ENCODE measurements at regions not wholly inside any gene's neighbourhood (a gene's known extent, or its start where the extent isn't known, plus 50 kb on each side); places are given as distances from the start of the nearest gene placed in this dataset.

DNA sequence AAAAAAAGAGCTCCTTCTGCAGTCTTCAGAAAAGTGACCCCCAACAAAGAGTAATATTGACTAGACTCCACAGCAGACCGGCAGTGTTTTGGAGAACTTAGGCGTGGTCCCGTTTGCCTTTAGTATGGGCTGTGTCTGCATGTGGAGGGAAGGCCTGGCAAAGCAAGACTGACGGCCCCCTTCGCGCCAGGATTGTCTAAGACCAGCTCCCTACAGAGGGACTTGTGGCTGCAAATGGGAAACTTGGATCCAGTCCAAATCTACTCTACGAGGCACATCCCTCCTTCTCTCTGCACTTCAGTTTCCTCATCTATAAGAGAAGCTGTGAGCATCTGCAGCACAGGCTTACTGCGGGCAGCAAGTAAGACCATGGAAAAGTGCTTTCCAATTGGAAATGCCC lies 350.0 kb downstream of the ZNF536 start:
- DNase-seq = no peak

DNA sequence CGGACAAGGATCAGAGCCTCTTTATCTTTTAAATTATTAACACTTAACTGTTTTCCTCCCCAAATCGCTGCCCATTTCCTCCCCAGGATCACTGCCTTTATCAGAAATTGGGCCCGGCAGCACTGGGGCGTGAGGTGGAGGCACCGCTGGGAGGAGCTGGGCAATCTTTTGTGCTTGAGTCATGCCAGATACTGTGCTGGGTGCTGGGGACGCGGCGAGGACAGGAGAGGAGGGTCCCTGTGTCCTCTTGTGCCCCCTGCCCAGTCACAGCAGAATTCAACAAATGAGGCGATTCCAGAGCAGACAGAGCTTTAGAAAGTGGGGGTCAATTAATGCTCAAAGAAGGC lies 347.8 kb downstream of the ZNF536 start:
- peak; percentile 9 for DNase-seq

DNA sequence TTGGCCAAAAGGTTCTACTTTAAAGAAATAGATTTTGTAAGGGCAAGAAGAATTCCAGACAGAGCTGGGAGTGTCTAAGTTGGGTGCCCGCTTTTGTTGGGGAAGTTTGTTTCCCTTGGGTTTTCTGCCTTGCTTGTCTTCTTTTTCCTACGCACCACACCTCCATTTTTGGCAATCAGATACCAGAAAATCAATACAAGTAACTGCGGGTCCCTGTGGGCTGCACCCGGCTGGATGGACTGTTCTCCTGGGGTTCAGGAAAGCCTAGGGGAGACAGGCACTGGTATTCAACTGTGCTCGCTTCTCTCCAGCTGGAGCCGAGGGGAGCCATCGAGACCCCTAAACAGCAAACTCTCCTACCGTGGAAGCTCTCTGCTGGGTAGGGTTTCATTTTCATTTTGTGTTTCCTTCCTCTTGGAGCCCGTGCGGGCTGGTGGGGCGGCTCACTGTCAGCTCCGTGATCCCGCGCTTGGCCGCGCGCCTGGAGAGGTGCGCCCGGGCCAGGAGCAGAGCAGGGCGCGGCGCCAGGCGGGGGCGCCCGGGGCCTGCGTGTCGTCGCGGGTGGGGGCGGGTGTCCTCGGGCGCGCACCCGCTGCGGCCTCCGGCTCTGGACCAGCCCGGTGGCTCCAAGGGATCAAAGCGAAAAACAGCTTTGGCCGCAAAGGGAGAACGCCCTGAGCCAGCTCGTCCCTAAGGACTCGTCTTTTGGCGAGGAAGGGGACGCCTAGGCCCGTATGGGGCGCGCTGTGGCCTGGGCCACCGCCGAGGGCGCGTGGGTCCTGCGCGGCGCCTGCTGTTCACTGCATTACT lies 347.2 kb downstream of the ZNF536 start:
- DNase-seq = peak; percentile 9

DNA sequence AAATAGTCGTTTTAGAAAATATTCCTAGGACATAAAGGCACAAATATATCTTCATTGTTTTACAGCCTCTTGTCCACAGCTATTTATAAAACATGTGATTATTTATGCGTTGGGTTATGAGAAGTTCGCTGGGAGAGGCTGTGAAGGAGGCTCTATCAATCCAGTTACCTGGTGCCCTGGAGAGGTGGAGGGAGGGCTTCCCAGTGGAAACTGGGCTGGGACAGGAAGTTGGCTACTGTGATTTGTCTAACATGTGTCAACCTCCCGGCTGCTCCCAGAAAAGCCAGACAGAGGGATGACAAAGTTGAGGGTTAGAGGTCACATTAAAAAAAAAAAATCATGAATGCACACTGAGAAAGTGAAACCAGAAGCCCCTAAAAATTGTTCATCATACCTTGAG lies 346.5 kb downstream of the ZNF536 start:
- no peak for DNase-seq

DNA sequence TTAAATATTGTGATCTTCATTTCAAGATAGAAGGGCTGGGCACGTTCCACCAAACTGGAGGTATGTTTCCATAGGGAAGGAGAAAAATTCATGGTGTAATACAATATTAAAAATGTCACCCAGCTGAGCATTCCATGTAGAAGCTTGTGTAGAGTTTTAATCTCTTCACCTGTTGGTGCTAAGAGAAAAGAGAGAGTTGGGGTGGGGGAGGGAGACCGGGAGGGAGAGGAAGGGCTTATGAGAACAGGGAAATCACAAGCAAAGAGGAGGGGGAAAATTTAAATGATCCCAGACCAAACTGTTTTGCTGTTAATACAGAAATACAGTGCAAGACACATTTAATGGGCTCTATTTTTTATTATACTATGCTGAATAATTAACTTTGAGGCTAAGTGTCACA lies 345.8 kb downstream of the ZNF536 start:
- no peak for DNase-seq

DNA sequence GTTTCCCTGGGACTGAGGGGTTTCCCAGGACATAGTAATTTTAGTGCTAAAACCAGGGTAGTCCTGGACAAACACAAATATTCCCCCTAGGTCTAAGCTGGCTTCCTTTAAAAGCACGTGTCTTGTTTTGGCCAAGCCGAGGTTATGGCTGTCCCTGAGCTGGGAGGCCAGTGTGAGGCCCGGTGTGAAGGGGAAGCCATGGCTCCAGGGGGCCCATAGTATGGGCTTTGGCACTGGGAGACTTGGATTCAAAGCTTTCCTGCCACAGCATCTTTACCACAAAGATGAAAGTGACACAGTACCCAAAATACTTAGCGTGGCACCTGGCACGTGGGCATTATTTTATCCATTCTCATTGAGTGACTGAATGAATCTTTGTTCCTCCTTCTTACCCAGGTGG lies 345.2 kb downstream of the ZNF536 start:
- no peak for DNase-seq

DNA sequence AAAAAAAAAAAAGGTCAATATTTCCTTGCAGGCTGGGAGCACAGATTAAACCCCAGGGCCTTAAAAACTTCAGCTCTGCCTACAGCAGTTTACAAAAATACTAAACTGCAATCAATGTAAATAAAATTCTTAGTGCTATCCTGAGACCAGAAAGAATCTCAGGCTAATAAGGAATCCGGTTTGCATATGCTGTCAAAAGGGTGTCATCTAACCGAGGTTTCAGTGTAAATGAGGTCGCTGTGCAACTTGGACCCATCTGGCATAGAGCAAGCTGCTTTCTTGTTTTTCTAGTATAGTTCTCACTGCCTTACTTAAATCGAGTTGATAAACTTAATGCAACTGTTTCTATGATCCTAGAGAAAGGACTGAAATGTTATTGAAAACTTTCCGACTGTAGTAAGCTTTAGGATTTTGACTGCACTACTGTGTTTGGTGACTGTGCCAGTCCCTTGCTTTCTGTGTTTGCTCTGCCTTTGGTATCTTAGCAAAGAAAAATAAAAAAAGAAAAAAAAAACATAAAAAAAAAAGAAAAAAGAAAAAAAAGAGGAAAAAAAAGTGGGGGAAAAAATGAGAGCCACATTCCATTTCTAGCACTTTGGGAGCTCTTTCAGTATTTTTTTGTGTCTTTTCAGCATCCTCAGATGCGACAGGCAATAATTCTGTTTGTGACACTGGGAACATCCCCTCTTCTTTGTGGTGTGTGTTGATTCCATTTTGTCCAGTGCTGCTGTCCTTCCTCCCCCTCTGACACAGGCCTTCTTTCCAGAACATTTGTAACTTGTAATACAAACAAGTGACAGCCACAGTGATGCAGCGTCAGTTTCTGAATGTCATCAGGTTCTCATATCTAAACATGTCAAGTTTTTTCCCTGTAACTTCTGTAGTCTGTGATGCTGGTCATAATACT lies 340.5 kb downstream of the ZNF536 start:
- DNase-seq = no peak

DNA sequence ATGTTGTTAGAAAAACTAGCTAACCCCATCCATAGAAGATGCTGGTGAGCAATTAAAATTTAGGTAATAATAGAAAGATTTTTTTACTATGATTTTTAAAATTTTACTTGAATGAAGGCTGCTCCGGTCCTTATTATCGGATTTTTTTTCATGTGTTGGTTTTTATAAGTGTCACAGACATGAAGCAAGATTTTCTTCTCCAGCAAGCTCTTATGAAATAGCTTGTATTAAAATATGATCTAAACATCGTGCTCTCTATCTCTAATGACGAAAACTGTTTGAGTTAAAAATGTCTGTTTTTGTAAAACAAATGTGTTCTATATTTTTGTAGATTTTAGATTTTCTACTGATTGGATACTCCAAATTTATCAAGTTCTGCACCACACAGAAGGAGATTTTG lies 339.6 kb downstream of the ZNF536 start:
- DNase-seq = no peak

DNA sequence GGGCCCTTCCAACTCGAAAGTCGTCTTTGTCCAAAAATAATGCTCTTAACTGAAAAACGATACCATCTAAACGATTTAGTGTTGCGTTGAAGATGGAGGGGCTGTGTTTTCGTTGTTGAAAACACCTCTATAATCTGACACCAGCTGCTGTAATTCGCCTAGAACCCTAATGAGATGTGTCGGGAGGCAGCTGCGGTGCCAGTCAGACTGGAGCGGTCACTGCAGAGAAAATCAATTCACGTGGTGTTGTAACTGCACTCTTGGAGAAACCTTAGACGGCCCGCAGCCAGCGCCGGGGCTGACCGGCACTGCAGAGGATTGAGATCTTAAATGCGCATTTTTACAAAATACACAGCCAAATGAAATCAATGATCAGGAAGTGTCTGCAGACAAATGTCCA lies 339.1 kb downstream of the ZNF536 start:
- DNase-seq = no peak

DNA sequence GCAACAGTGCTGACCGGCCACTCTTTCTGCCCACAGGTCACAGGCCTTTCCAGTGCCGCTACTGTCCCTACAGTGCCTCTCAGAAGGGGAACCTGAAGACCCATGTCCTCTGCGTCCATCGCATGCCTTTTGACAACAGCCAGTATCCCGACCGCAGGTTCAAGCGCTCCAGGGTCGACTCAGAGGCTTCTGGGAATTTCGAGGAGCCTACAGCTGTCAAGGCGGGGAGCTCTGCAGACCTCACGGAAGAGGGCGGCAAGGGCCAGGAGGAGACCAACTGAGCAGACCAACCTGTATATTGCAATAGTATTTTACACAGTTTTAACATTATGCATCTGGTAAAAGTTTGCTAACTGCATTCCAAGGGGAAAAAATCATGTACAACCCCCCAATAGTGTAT lies 338.5 kb downstream of the ZNF536 start:
- DNase-seq = no peak

DNA sequence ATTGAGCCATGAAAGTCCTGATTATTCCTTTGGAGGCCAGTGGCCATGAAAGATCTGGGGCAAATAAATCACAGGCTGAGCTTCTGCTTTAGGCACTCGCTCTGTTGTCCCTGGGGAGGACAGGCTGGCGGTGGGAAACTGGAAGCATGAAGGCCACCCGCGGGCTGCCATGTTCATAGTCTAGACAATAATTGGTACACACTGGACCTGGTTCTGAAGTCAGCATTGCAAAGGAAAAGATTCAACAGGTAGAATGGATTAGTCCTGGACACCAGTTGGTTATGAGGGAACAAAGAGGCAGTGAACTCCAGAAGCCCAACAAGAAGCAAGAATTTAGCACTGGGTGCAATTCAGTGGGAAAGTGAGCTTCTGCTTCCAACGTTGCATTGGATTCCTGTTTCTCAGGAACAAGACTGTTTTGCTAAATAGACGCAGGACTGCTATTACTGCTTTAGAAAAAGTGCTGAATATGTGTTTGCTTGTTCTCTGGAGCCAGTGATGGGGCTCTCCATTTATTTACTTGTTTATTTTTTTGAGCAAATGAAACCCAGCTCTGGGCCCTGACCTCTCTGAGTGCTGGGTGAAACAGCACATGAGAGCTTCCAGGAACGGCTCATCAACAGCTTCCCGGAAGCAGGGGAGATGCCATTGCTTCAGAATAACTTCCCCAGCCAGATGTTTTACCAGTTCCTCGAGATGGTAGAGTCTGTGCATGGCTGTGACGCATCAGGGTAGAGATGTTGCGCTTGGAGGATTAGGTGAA lies 336.4 kb downstream of the ZNF536 start:
- DNase-seq = no peak

DNA sequence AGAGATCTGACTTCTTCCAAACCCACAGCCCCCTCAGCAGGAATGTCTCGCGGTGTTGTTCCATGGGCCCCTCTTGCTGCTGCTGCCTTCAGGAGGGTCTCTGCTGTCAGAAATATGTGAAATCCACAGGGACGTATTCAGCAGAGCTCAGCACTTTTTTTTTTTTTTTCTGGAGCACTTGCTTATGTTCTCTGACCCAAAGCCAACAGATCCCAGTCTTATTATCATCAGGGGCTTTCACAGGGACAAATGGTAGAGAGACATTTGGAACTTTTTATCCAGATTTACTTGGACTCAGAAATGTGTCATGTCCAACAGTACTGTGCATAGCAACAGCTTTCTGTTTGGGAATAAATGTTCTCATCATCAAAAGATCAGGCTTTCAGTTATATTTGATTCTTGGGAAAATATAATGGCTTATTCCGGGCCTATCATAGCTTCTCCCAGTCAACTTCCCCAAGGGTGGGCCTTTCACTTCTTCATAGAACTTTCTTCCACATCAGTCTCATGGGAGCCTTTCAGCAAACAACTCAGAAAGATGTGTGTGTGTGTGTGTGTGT lies 332.7 kb downstream of the ZNF536 start:
- no peak for DNase-seq

DNA sequence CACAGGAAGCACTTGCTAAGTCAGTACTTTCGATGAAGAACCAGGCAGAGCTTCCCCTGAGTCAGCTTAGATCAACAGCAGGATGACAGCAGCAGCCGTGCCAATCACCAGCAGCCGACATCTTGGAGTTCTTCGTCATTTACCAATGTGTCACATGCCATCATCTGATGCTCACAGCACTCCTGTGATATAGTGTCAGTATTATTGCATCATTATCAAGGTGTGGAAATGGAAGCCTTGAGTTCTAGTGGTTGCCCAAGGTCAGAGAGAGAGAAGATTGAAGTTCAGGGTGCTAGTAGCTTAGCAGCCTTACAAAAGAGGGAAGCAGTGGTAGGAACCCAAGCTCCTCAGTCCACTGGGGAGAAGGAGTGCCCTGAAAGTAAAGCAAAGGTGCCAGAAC lies 331.5 kb downstream of the ZNF536 start:
- DNase-seq = no peak

DNA sequence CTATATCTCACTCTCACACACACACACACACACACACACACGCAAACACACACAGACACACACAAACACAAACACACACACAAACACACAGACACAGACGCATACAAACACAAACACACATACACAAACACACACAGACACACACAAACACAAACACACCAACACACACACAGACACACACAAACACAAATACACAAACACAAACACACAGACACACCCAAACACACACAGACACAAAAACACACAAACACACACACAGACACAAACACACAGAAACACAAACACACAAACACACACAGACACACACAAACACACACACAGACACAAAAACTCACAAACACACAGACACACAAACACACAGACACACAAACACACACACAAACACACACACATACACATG lies 329.0 kb downstream of the ZNF536 start:
- no peak for DNase-seq

DNA sequence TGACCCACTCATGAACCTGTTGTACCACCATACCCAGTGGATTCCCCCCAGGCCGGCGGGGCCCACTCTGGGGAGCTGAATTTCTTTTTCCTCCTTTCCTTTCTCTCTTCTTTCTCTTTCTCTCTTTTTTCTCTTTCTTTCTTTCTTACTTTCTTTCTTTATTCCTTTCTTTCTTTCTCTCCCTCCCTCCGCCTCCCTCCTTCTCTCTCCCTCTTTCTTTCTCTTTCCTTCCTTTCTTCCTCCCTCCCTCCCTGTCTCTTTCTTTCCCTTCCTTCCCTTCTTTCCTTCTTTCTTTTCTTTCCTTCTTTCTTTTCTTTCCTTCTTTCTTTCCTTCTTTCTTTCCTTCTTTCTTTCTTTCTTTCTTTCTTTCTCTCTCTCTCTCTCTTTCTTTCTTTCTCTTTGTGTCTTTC lies 327.7 kb downstream of the ZNF536 start:
- DNase-seq = no peak

DNA sequence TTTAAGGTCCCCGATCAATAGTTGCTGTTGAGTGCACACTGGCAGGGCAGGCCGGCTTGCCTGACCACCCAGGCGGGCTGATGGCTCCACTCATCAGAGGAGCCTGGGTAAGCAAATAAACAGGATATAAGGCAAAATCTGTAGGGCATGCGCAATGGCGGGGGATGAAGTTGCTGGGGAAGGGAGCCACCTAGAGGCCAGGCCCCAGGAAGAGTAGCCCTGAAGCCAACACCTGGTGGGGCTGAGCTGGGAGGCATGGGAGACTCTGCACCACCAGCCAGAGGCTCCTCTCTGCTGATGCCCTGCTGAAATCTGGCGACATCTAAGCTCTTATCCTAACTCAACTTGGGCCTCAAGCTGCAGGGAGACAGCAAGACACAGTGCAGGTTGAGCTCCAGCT lies 324.3 kb downstream of the ZNF536 start:
- peak; percentile 35 for DNase-seq

DNA sequence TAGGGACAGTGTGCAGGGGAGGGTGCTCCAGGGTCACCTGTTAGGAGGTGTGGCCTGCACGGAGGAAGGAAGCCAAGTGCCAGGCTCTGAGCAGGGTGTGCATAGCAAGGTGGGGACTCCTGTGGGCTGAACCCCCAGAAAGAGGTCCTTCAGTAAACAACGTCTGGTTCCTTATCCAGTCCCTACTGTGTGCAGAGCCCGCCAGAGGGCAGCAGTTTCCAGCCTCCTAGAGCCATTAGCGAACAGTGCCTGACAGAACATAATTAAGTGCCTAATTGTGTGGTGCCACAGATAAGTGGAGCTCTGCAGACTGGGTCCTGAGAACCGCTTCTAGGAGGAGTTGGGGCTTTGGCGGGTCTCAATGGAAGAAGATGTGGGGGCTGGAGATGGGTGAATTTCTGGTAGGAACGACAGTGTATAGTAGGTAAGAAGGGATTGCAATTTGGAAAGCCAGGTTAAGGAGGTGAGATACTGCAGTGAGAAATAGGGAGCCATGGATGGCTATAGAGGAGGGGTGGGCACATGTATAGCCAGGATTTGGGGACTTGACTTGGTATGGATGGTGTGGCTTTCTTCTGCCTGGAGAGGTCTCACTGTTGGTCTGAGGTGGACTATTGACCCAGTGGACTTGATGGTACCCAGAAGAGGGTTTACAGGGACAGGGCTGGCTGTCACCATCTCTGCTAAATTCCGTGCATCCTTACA lies 323.1 kb downstream of the ZNF536 start:
- DNase-seq = no peak

DNA sequence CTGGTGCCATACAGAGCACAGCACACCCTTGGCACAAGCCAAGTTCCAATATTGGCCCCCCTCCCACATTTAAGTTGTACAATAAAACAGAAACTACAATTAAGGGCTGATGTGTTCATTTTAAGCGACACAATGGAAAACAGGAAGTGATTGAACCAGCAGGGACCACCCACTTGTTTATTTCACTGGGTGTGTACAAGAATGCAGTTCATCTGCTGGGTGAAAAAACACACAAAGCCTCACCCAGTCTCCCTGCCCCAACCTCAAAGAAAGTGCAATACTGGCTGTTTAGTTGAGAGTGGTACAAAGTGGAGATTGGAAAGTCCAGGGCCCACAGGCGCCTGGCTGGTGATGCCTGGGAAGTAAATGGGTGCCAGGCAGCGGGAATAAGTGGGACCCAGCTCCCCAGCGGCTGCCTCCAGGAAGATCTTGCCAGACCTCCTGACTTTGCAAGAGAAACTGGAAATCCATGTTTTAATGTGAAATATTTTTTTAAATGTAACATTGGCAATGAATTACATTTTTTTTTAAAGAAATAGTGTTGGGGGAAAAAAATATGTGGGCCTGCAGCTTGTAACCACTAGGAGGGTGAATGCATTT lies 322.1 kb downstream of the ZNF536 start:
- no peak for DNase-seq

DNA sequence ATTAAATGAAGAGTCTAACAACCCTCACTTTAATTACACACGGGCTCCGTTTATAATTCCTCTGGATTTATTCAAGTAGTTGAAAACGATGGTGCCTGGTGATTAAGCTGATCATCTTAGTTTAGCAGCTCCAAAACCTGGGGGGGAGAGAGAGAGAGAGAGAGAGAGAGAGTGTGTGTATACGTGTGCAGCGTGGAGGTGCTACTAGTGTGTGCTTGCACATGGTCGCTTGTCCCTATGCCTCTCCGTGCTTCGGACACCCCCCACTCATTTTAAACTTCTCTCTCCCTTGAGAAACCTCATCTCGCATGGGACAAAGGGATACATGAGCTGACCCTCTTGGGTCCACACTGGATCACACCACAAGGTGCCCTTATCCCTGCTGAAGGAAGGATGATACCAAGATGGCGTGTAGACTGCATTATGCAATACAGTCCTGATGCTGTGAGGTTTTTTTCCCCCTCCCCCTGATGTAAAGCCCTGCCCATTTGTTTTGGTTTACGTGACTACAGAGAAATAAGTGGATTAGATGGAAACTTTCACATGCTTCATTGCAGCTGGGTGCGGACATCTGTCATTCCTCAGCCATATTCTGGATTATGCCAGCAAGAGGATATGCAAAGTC lies 320.8 kb downstream of the ZNF536 start:
- DNase-seq = no peak

DNA sequence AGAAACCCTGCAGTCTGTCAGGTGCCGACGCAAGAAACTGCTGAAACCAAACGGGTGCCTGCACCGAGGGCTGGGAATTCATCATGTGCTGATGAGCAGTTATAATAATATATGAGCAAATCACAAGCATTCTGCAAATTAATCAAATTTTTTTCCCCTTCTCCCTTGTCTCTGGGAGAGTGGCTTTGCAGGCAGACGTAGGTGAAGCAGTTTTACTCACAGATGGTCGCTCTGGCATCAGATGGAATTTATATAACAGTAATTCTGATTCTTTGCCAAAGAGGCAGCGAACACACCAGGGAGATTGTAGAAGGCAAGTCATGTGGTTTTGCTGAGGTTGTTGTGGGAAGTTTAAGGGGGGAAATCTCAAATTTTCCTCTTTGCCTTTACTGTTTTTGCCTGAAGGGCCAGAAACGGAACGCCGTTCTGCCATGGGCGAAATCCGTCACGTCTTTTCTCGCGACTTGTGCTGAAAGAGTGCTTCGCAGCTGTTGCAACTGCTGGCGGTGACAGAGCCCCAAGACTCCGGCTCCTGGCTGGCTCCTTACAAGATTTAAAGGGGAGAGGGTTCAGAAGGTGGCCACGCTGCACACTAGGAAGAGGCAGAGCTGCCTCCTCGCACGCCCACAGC lies 320.1 kb downstream of the ZNF536 start:
- no peak for DNase-seq

DNA sequence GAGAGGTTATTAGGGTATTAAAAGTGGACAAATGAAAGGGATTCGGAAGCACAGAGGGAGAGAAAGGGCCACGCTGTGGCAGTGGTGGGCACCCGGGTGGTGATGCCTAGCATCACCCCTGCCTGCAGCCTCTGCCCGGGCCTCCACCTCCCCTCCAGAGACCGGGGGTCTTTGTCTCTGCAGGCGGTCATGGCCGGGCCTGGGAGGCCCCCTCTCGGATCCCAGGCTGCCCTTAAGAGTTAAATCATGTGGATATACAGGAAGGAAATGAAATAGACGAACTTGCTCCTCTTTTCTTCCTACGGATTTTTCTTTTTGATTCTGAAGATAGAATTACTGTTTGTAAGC lies 319.6 kb downstream of the ZNF536 start:
- DNase-seq = no peak

Data from hematopoietic multipotent progenitor cell treated with erythropoietin and hydrocortisone succinate and interleukin-3 and kit ligand, for 8 days (in vitro differentiated cells).